ENCODE measurements at regions not wholly inside any gene's neighbourhood (a gene's known extent, or its start where the extent isn't known, plus 50 kb on each side); places are given as distances from the start of the nearest gene placed in this dataset.

DNA sequence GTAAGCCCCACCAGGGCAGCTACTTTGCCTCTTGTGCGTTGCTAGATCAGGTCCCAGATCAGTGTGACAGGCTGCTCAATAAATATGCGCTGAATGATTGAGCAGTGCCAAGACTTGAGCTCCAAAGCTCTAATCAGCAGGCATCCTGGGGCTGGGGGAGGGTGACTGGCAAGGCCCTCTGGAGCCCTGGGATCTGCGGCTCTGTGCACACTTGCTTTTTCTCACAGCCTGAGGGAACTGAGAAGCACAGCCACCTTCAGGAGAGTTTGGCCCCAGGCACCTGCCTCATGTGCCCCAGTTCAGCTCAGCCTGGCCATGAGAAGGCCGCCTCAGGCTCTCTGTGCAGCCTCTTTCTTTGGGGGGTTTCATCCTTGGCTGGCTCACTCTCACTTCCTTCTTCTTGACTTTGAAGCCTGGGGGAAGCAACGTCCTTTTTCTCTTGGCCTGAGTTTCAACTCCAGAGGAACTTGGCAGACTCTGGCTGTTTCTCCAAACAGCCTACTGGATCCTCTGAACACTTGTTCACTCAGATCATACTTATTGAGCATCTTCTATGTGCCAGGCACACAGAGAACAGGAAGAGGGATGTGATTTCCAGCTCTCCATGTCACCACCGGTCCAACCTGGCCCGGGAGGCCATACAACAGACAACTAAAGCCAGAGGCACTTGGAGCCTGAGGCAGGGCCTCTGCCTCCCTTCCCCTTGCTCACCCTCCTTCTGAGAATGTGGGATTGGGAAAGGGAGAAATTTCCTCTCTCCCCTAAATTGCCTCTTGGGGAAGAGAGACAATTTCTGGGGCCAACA is 114.0 kb downstream of the VEGFA start:
- TF ChIP-seq, protein P1, sequence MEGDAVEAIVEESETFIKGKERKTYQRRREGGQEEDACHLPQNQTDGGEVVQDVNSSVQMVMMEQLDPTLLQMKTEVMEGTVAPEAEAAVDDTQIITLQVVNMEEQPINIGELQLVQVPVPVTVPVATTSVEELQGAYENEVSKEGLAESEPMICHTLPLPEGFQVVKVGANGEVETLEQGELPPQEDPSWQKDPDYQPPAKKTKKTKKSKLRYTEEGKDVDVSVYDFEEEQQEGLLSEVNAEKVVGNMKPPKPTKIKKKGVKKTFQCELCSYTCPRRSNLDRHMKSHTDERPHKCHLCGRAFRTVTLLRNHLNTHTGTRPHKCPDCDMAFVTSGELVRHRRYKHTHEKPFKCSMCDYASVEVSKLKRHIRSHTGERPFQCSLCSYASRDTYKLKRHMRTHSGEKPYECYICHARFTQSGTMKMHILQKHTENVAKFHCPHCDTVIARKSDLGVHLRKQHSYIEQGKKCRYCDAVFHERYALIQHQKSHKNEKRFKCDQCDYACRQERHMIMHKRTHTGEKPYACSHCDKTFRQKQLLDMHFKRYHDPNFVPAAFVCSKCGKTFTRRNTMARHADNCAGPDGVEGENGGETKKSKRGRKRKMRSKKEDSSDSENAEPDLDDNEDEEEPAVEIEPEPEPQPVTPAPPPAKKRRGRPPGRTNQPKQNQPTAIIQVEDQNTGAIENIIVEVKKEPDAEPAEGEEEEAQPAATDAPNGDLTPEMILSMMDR (IDR thresholded peaks at IDR 0.05), result no peak
- no peak for TF ChIP-seq POLR2A (IDR thresholded peaks at IDR 0.05)
